Fibroblast of peridontal ligament (primary cell): ENCODE measurements at regions not wholly inside any gene's neighbourhood (a gene's known extent, or its start where the extent isn't known, plus 50 kb on each side); places are given as distances from the start of the nearest gene placed in this dataset.
A peak's percentile ranks its signal among the peaks of the same experiment; 100 is the strongest.

Experiments used
- DNase-seq: peaks from one replicate; pipeline ENCODE4 v3.0.0-alpha.2; 2010; ENCODE audit errors: extremely low read depth

GRCh38 chr5:143730112-143730801 is 81.7 kb upstream of the HMHB1 start:
- DNase-seq, result no peak

GRCh38 chr5:143729334-143729946 is 82.5 kb upstream of the HMHB1 start:
- no peak for DNase-seq

GRCh38 chr5:143723159-143723558 is 88.8 kb upstream of the HMHB1 start:
- no peak for DNase-seq

- DNase-seq, result peak; percentile 52
Measured at GRCh38 chr5:143721925-143722324, 90.0 kb upstream of the HMHB1 start.

- no peak for DNase-seq
Measured at GRCh38 chr5:143720689-143721088, 91.3 kb upstream of the HMHB1 start.

GRCh38 chr5:143717400-143717799 is 94.6 kb upstream of the HMHB1 start:
- DNase-seq, result peak; percentile 95

- peak; percentile 70 for DNase-seq
Measured at GRCh38 chr5:143716881-143717280, 95.1 kb upstream of the HMHB1 start.

- no peak for DNase-seq
Measured at GRCh38 chr5:143715616-143716015, 96.3 kb upstream of the HMHB1 start.

GRCh38 chr5:143714629-143715028 is 97.3 kb upstream of the HMHB1 start:
- peak; percentile 14 for DNase-seq

- peak; percentile 90 for DNase-seq
Measured at GRCh38 chr5:143713047-143714003, 98.6 kb upstream of the HMHB1 start.

GRCh38 chr5:143708672-143709071 is 103.3 kb upstream of the HMHB1 start:
- DNase-seq, result no peak

GRCh38 chr5:143707806-143708205 is 104.2 kb upstream of the HMHB1 start:
- DNase-seq, result peak; percentile 65

- DNase-seq, result peak; percentile 53
Measured at GRCh38 chr5:143705381-143705780, 106.6 kb upstream of the HMHB1 start.

- no peak for DNase-seq
Measured at GRCh38 chr5:143703659-143704058, 108.3 kb upstream of the HMHB1 start.

GRCh38 chr5:143701493-143701892 is 110.5 kb upstream of the HMHB1 start:
- peak; percentile 76 for DNase-seq

- DNase-seq, result no peak
Measured at GRCh38 chr5:143700994-143701393, 111.0 kb upstream of the HMHB1 start.

GRCh38 chr5:143699121-143699520 is 112.8 kb upstream of the HMHB1 start:
- no peak for DNase-seq

- DNase-seq, result no peak
Measured at GRCh38 chr5:143698574-143698973, 113.4 kb upstream of the HMHB1 start.

- peak; percentile 52 for DNase-seq
Measured at GRCh38 chr5:143696921-143697320, 115.0 kb upstream of the HMHB1 start.

- no peak for DNase-seq
Measured at GRCh38 chr5:143695941-143696340, 116.0 kb upstream of the HMHB1 start.

GRCh38 chr5:143695244-143695864 is 116.6 kb upstream of the HMHB1 start:
- DNase-seq, result no peak

GRCh38 chr5:143694357-143694756 is 117.6 kb upstream of the HMHB1 start:
- DNase-seq, result no peak
